Esophagus muscularis mucosa (tissue), 4 donors: ENCODE measurements at regions not wholly inside any gene's neighbourhood (a gene's known extent, or its start where the extent isn't known, plus 50 kb on each side); places are given as distances from the start of the nearest gene placed in this dataset.

Experiments
- DNase-seq: peaks from one replicate; pipeline ENCODE4 v3.0.0-alpha.2; 2017; ENCODE audit errors: extremely low spot score
- H3K27ac ChIP-seq, 4 donors: fragments of 200-600 bp; sonication (generic); replicated peaks in 1 of 4; 1 replicate in 3 of 4; 2 replicates in 1 of 4; pipeline ENCODE4 v1.5.1; 2016 to 2019; ENCODE audit warnings: mild to moderate bottlenecking in 1 of 4
- H3K27me3 ChIP-seq, 4 donors: fragments of 200-600 bp; sonication (generic); one replicate each; pipeline versions ENCODE4 v1.5.1 to v1.6.0; 2016 to 2019
- H3K36me3 ChIP-seq, 4 donors: fragments of 200-600 bp; sonication (generic); one replicate each; pipeline ENCODE4 v1.5.1; 2016 to 2019
- H3K4me1 ChIP-seq, 4 donors: fragments of 200-600 bp; sonication (generic); one replicate each; pipeline ENCODE4 v1.5.1; 2016 to 2019
- H3K4me3 ChIP-seq, 4 donors: fragments of 200-600 bp; sonication (generic); 1 replicate in 2 of 4; 2 replicates in 2 of 4; pipeline ENCODE4 v1.5.1; 2016 to 2019; ENCODE audit warnings: mild to moderate bottlenecking in 4 of 4, moderate library complexity in 1 of 4
- H3K9me3 ChIP-seq, 4 donors: fragments of 200-600 bp; sonication (generic); 1 replicate in 3 of 4; 2 replicates in 1 of 4; pipeline ENCODE4 v1.5.1; 2016 to 2019
- EP300 ChIP-seq: sonication (generic); formaldehyde crosslinking; IDR thresholded peaks from one replicate; pipeline ENCODE4 v1.6.1; 2017; ENCODE audit warnings: antibody characterized with exemption
- POLR2A ChIP-seq: fragments of 450-650 bp; IDR thresholded peaks from one replicate; pipeline ENCODE4 v1.6.1; 2017; ENCODE audit warnings: antibody characterized with exemption, moderate library complexity, mild to moderate bottlenecking, low read depth
- POLR2AphosphoS5 ChIP-seq, 2 donors: sonication (generic); formaldehyde crosslinking; IDR thresholded peaks; one replicate each; pipeline ENCODE4 v1.6.1; 2017; ENCODE audit warnings: antibody characterized with exemption in 2 of 2
- WGBS: methylation state at CpG from one replicate; pipeline ENCODE4 v1.1.5; 2018; 5-methylcytosine and 5-hydroxymethylcytosine counted together
- intact Hi-C: fragments of 100-400 bp; cut with DNase I; formaldehyde crosslinking; loops from one replicate; pipeline ENCODE4 v1.15.1; 2023
- TF ChIP-seq, protein P1 (sequence below), 3 experiments: fragments of 200-600 bp in 2 of 3; fragments of 450-650 bp in 1 of 3; sonication (generic) in 2 of 3; IDR thresholded peaks; one replicate each; pipeline ENCODE4 v1.5.1; 2017 to 2019; ENCODE audit warnings: antibody characterized with exemption in 3 of 3, mild to moderate bottlenecking in 2 of 3, moderate library complexity in 1 of 3

- H3K4me3 ChIP-seq, result no peak overlapping the region
- intact Hi-C loops, result no loop called here
- no peak for TF ChIP-seq EP300
- no peak for TF ChIP-seq POLR2AphosphoS5 (IDR thresholded peaks at IDR 0.05)
- TF ChIP-seq POLR2A, result no peak
- TF ChIP-seq, protein P1, sequence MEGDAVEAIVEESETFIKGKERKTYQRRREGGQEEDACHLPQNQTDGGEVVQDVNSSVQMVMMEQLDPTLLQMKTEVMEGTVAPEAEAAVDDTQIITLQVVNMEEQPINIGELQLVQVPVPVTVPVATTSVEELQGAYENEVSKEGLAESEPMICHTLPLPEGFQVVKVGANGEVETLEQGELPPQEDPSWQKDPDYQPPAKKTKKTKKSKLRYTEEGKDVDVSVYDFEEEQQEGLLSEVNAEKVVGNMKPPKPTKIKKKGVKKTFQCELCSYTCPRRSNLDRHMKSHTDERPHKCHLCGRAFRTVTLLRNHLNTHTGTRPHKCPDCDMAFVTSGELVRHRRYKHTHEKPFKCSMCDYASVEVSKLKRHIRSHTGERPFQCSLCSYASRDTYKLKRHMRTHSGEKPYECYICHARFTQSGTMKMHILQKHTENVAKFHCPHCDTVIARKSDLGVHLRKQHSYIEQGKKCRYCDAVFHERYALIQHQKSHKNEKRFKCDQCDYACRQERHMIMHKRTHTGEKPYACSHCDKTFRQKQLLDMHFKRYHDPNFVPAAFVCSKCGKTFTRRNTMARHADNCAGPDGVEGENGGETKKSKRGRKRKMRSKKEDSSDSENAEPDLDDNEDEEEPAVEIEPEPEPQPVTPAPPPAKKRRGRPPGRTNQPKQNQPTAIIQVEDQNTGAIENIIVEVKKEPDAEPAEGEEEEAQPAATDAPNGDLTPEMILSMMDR (IDR thresholded peaks at IDR 0.05), result no peak
- H3K9me3 ChIP-seq, result no peaks in the 10 kb centered on the region
- H3K36me3 ChIP-seq, result no peaks in the 10 kb centered on the region
- no peaks in the 10 kb centered on the region for H3K27me3 ChIP-seq
- no peak overlapping the region for H3K27ac ChIP-seq
- no peak for DNase-seq
- H3K4me1 ChIP-seq, result no peaks in the 10 kb centered on the region
These were observed 1634.1 kb downstream of the PLA2G4A start for GRCh38 chr1:188462837-188463236.

GRCh38 chr1:188463919-188464318 is 1635.2 kb downstream of the PLA2G4A start:
- no peak for DNase-seq
- TF ChIP-seq POLR2AphosphoS5 (IDR thresholded peaks at IDR 0.05) (no peak), POLR2A (no peak), EP300 (no peak)
- TF ChIP-seq, protein P1 (IDR thresholded peaks at IDR 0.05), result no peak
- Histone ChIP-seq H3K27ac (no peak overlapping the region), H3K9me3 (no peaks in the 10 kb centered on the region), H3K27me3 (no peaks in the 10 kb centered on the region), H3K36me3 (no peaks in the 10 kb centered on the region), H3K4me1 (no peaks in the 10 kb centered on the region), H3K4me3 (no peak overlapping the region)
- WGBS, result 95% methylated on average over 2 of the region's 2 CpGs
- intact Hi-C loops, result no loop called here

DNA sequence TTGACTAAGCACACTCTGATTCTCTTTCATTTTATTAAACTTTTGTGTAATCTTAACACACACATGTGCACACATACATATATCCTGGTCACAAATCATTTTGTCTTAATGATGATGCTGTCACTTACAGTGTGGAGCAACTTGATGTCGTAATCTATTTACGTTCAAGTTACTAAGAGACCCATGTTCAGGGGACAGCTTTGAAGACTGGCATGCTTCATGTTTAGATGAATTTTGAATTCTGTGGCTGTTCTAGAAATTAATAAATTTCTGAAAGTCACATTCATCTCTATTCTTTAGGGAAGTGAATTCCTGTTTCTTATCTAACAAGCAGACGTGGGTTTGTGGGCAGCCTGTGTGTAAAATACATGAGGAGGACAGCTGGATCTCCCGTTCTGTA is 1637.8 kb downstream of the PLA2G4A start:
- TF ChIP-seq, protein P1 (IDR thresholded peaks at IDR 0.05), result no peak
- no peak for TF ChIP-seq POLR2A
- no peak for TF ChIP-seq POLR2AphosphoS5 (IDR thresholded peaks at IDR 0.05)
- TF ChIP-seq EP300, result no peak
- no peak overlapping the region for H3K4me3 ChIP-seq
- intact Hi-C loops, result no loop called here
- H3K4me1 ChIP-seq, result no peaks in the 10 kb centered on the region
- WGBS, result 82% methylated on average over 4 of the region's 4 CpGs
- no peaks in the 10 kb centered on the region for H3K36me3 ChIP-seq
- DNase-seq, result no peak
- no peaks in the 10 kb centered on the region for H3K27me3 ChIP-seq
- H3K9me3 ChIP-seq, result no peaks in the 10 kb centered on the region
- H3K27ac ChIP-seq, result no peak overlapping the region

DNA sequence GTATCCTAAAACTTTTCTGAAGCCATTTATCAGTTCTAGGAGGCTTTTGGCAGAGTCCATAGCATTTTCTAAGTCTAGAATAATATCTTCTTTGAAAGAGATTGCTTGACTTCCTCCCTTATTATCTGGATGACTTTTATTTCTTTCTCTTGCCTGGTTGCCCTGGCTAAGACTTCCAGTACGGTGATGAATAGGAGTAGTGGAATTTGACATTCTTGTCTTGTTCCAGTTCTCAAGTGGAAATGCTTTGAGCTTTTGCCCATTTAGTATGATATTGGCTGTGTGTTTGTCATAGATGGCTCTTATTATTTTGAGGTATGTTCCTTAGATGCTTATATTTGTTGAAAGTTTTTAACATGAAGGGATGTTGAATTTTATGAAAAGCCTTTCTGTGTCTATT is 1647.9 kb downstream of the PLA2G4A start:
- 83% methylated on average over 1 of the region's 1 CpG for WGBS

More for the DNA sequence above, 1647.9 kb downstream of the PLA2G4A start:
- no peak for TF ChIP-seq POLR2AphosphoS5 (IDR thresholded peaks at IDR 0.05)
- TF ChIP-seq POLR2A, result no peak
- TF ChIP-seq, protein P1 (IDR thresholded peaks at IDR 0.05), result no peak
- TF ChIP-seq EP300, result no peak
- DNase-seq, result no peak
- intact Hi-C loops, result no loop called here
- no peaks in the 10 kb centered on the region for H3K27me3 ChIP-seq
- no peaks in the 10 kb centered on the region for H3K36me3 ChIP-seq
- H3K9me3 ChIP-seq, result no peaks in the 10 kb centered on the region
- H3K4me1 ChIP-seq, result no peaks in the 10 kb centered on the region
- no peak overlapping the region for H3K4me3 ChIP-seq
- H3K27ac ChIP-seq, result no peak overlapping the region
